Osteocyte (in vitro differentiated cells): ENCODE measurements at regions not wholly inside any gene's neighbourhood (a gene's known extent, or its start where the extent isn't known, plus 50 kb on each side); places are given as distances from the start of the nearest gene placed in this dataset.

Experiments used
- DNase-seq: peaks from one replicate; pipeline ENCODE4 v3.0.0; 2021; ENCODE audit warnings: mixed read lengths; ENCODE audit not compliant: unreplicated experiment; ENCODE audit errors: extremely low spot score
- H3K27ac Mint-ChIP-seq: one replicate; pipeline ENCODE4 v1.8.0; 2021; ENCODE audit warnings: mild to moderate bottlenecking, mixed read lengths; ENCODE audit not compliant: unreplicated experiment
- H3K27me3 Mint-ChIP-seq: one replicate; pipeline ENCODE4 v1.8.0; 2021; ENCODE audit warnings: mixed read lengths; ENCODE audit not compliant: unreplicated experiment
- H3K36me3 Mint-ChIP-seq: one replicate; pipeline ENCODE4 v1.8.0; 2021; ENCODE audit warnings: mixed read lengths; ENCODE audit not compliant: unreplicated experiment
- H3K4me1 Mint-ChIP-seq: one replicate; pipeline ENCODE4 v1.8.0; 2021; ENCODE audit warnings: mixed read lengths; ENCODE audit not compliant: unreplicated experiment
- H3K4me3 Mint-ChIP-seq: one replicate; pipeline ENCODE4 v1.8.0; 2021; ENCODE audit warnings: mild to moderate bottlenecking, moderate library complexity, mixed read lengths; ENCODE audit not compliant: unreplicated experiment
- H3K9me3 Mint-ChIP-seq: one replicate; pipeline ENCODE4 v1.8.0; 2021; ENCODE audit warnings: mixed read lengths; ENCODE audit not compliant: unreplicated experiment
- CTCF ChIP-seq: fragments of 200-600 bp; sonication (generic); IDR thresholded peaks from 2 replicates; pipeline ENCODE4 v1.5.0; 2021; ENCODE audit warnings: antibody characterized with exemption, mild to moderate bottlenecking, moderate library complexity

GRCh38 chr2:221176667-221177066 is 395.4 kb downstream of the EPHA4 start:
- Mint-ChIP-seq H3K27me3 (no peaks in the 10 kb centered on the region), H3K4me1 (no peaks in the 10 kb centered on the region), H3K9me3 (peaks cover 7% of the 10 kb centered on the region), H3K27ac (no peak overlapping the region), H3K36me3 (no peaks in the 10 kb centered on the region), H3K4me3 (no peak overlapping the region)
- TF ChIP-seq CTCF, result no peak
- no peak for DNase-seq

GRCh38 chr2:221178139-221178538 is 394.0 kb downstream of the EPHA4 start:
- no peaks in the 10 kb centered on the region for H3K27me3 Mint-ChIP-seq
- H3K4me1 Mint-ChIP-seq, result no peaks in the 10 kb centered on the region
- no peak overlapping the region for H3K4me3 Mint-ChIP-seq
- no peak overlapping the region for H3K27ac Mint-ChIP-seq
- no peak for DNase-seq
- TF ChIP-seq CTCF, result no peak
- peaks cover 7% of the 10 kb centered on the region for H3K9me3 Mint-ChIP-seq
- no peaks in the 10 kb centered on the region for H3K36me3 Mint-ChIP-seq

GRCh38 chr2:221186873-221187272 is 385.2 kb downstream of the EPHA4 start:
- H3K27me3 Mint-ChIP-seq, result peaks cover 4% of the 10 kb centered on the region
- H3K4me1 Mint-ChIP-seq, result no peaks in the 10 kb centered on the region
- no peaks in the 10 kb centered on the region for H3K36me3 Mint-ChIP-seq
- no peak for TF ChIP-seq CTCF
- no peak overlapping the region for H3K4me3 Mint-ChIP-seq
- no peaks in the 10 kb centered on the region for H3K9me3 Mint-ChIP-seq
- no peak for DNase-seq
- no peak overlapping the region for H3K27ac Mint-ChIP-seq

GRCh38 chr2:221189431-221190067 is 382.6 kb downstream of the EPHA4 start:
- no peaks in the 10 kb centered on the region for H3K36me3 Mint-ChIP-seq
- no peaks in the 10 kb centered on the region for H3K4me1 Mint-ChIP-seq
- no peak for TF ChIP-seq CTCF
- H3K27ac Mint-ChIP-seq, result no peak overlapping the region
- no peak for DNase-seq
- peaks cover 7% of the 10 kb centered on the region for H3K9me3 Mint-ChIP-seq
- no peak overlapping the region for H3K4me3 Mint-ChIP-seq
- peaks cover 8% of the 10 kb centered on the region for H3K27me3 Mint-ChIP-seq

- Mint-ChIP-seq H3K4me3 (no peak overlapping the region), H3K9me3 (peaks cover 7% of the 10 kb centered on the region), H3K36me3 (no peaks in the 10 kb centered on the region), H3K27me3 (peaks cover 7% of the 10 kb centered on the region), H3K27ac (no peak overlapping the region), H3K4me1 (no peaks in the 10 kb centered on the region)
- no peak for DNase-seq
- no peak for TF ChIP-seq CTCF
These were observed 376.3 kb downstream of the EPHA4 start for GRCh38 chr2:221195829-221196228.
